Panc1 (cell line): ENCODE measurements at regions not wholly inside any gene's neighbourhood (a gene's known extent, or its start where the extent isn't known, plus 50 kb on each side); places are given as distances from the start of the nearest gene placed in this dataset.

Experiments used
- POLR2AphosphoS5 ChIP-seq: IDR thresholded peaks from 2 replicates; pipeline ENCODE4 v1.6.1; 2012; ENCODE audit warnings: mild to moderate bottlenecking, low read depth, low read length, moderate library complexity
- SIN3A ChIP-seq: IDR thresholded peaks from 2 replicates; pipeline ENCODE4 v1.6.1; 2012; ENCODE audit warnings: low read depth, mild to moderate bottlenecking, low read length, moderate library complexity, borderline replicate concordance; ENCODE audit not compliant: insufficient read depth
- TCF7L2 ChIP-seq: IDR thresholded peaks from 2 replicates; pipeline ENCODE4 v1.6.1; 2011; ENCODE audit warnings: mild to moderate bottlenecking, low read depth, low read length, inconsistent platforms
- TF ChIP-seq, protein P1 (sequence below): fragments of 450-650 bp; IDR thresholded peaks from 2 replicates; pipeline ENCODE4 v1.5.1; 2017; ENCODE audit warnings: mild to moderate bottlenecking
- TF ChIP-seq, protein P2 (sequence below), 2 experiments: IDR thresholded peaks; 2 replicates each; pipeline ENCODE4 v1.6.1; 2011 to 2012; ENCODE audit warnings: low read depth in 2 of 2, control low read depth in 1 of 2, low read length in 1 of 2, mild to moderate bottlenecking in 1 of 2, moderate library complexity in 1 of 2; ENCODE audit not compliant: insufficient read depth in 1 of 2

DNA sequence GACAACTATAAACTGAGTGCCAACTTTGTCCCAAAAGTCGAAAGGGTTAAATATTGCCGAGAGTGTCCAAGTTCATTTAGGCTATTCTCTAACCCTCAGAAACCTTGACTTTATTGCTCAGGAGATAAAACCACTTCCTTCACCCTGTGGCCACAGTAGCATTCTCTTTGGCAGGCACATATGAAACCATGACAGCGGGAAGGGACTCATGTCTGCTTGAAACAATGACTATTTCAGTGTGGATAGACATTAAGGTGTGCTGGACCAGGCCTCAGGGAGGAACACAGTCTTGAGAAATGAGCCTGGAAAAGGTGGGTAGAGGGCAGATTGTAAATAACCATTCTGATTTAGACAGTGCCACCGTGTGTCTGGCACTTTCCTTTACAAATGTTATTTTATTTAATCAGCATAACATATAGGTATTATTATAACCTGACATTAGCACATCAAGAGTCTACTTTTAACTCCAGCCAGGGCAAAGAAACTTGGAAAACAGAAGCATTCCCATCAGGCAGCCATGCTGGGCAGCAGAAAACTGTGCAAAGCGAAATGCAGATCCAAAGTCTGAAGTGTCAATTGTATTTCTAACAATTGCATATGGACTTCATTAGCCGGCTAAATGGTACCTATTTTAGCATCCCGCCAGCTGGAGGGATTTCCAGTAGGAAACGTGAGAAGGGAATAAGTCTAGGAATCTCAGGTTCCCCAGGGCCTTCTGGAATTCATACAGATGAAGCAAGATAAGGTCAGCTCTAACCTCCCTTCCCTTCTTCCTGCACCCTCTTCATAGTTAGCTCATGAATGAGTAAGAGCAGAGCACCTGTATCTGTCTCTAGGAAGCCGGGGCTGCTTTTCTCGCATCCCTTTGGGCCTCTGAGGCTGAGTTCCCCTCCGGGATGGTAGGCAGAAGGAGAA is 212.8 kb upstream of the ELAC2 start:
- TF ChIP-seq, protein P1, sequence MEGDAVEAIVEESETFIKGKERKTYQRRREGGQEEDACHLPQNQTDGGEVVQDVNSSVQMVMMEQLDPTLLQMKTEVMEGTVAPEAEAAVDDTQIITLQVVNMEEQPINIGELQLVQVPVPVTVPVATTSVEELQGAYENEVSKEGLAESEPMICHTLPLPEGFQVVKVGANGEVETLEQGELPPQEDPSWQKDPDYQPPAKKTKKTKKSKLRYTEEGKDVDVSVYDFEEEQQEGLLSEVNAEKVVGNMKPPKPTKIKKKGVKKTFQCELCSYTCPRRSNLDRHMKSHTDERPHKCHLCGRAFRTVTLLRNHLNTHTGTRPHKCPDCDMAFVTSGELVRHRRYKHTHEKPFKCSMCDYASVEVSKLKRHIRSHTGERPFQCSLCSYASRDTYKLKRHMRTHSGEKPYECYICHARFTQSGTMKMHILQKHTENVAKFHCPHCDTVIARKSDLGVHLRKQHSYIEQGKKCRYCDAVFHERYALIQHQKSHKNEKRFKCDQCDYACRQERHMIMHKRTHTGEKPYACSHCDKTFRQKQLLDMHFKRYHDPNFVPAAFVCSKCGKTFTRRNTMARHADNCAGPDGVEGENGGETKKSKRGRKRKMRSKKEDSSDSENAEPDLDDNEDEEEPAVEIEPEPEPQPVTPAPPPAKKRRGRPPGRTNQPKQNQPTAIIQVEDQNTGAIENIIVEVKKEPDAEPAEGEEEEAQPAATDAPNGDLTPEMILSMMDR, result no peak
- TF ChIP-seq, protein P2, sequence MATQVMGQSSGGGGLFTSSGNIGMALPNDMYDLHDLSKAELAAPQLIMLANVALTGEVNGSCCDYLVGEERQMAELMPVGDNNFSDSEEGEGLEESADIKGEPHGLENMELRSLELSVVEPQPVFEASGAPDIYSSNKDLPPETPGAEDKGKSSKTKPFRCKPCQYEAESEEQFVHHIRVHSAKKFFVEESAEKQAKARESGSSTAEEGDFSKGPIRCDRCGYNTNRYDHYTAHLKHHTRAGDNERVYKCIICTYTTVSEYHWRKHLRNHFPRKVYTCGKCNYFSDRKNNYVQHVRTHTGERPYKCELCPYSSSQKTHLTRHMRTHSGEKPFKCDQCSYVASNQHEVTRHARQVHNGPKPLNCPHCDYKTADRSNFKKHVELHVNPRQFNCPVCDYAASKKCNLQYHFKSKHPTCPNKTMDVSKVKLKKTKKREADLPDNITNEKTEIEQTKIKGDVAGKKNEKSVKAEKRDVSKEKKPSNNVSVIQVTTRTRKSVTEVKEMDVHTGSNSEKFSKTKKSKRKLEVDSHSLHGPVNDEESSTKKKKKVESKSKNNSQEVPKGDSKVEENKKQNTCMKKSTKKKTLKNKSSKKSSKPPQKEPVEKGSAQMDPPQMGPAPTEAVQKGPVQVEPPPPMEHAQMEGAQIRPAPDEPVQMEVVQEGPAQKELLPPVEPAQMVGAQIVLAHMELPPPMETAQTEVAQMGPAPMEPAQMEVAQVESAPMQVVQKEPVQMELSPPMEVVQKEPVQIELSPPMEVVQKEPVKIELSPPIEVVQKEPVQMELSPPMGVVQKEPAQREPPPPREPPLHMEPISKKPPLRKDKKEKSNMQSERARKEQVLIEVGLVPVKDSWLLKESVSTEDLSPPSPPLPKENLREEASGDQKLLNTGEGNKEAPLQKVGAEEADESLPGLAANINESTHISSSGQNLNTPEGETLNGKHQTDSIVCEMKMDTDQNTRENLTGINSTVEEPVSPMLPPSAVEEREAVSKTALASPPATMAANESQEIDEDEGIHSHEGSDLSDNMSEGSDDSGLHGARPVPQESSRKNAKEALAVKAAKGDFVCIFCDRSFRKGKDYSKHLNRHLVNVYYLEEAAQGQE (IDR thresholded peaks at IDR 0.05; ENCODE audit: insufficient read depth in 1 of 2, low read depth in 2 of 2, low read length in 1 of 2), result no peak
- no peak for TF ChIP-seq POLR2AphosphoS5
- TF ChIP-seq SIN3A, result no peak
- TF ChIP-seq TCF7L2, result no peak
